K562 (cell line): ENCODE measurements at regions not wholly inside any gene's neighbourhood (a gene's known extent, or its start where the extent isn't known, plus 50 kb on each side); places are given as distances from the start of the nearest gene placed in this dataset.

Experiments
- CBX2 ChIP-seq: fragments of 200-600 bp; sonication (generic); IDR thresholded peaks from one replicate; pipeline ENCODE4 v1.6.1; 2012; ENCODE audit warnings: mild to moderate bottlenecking, low read length, inconsistent platforms; ENCODE audit not compliant: insufficient read depth, poor library complexity, severe bottlenecking
- CHD4 ChIP-seq: fragments of 200-600 bp; sonication (generic); IDR thresholded peaks from 3 replicates; pipeline ENCODE4 v1.6.1; 2012; ENCODE audit warnings: low read depth, mild to moderate bottlenecking, mixed read lengths, low read length, inconsistent platforms; ENCODE audit not compliant: insufficient read depth, insufficient replicate concordance, poor library complexity, severe bottlenecking
- EP300 ChIP-seq: IDR thresholded peaks from 2 replicates; pipeline ENCODE4 v1.6.1; 2012; ENCODE audit warnings: low read length, improper control_type of control experiment
- SMARCC2 ChIP-seq: fragments of 450-650 bp; IDR thresholded peaks from 2 replicates; pipeline ENCODE4 v1.6.1; 2017; ENCODE audit warnings: antibody characterized with exemption, moderate library complexity, mild to moderate bottlenecking, low read depth
- TF ChIP-seq, protein P1 (sequence below), 2 experiments: fragments of 450-650 bp in 1 of 2; sonication (generic) in 1 of 2; formaldehyde crosslinking in 1 of 2; IDR thresholded peaks in 1 of 2; conservative IDR thresholded peaks in 1 of 2; 2 replicates each; pipeline versions ENCODE4 v1.6.1 to v1.8.1; 2016 to 2023; ENCODE audit warnings: mild to moderate bottlenecking in 2 of 2, moderate library complexity in 2 of 2, inconsistent platforms in 1 of 2, missing genetic modification reagents in 1 of 2
- TF ChIP-seq, protein P2 (sequence below), 3 experiments: IDR thresholded peaks in 2 of 3; conservative IDR thresholded peaks in 1 of 3; 2 replicates each; pipeline ENCODE4 v1.5.1; 2011 to 2012; ENCODE audit warnings: low read length in 3 of 3, mild to moderate bottlenecking in 3 of 3, control low read depth in 2 of 3, improper control_type of control experiment in 1 of 3, inconsistent platforms in 1 of 3, low read depth in 1 of 3, mixed read lengths in 1 of 3, moderate library complexity in 1 of 3; ENCODE audit not compliant: insufficient read depth in 2 of 3

DNA sequence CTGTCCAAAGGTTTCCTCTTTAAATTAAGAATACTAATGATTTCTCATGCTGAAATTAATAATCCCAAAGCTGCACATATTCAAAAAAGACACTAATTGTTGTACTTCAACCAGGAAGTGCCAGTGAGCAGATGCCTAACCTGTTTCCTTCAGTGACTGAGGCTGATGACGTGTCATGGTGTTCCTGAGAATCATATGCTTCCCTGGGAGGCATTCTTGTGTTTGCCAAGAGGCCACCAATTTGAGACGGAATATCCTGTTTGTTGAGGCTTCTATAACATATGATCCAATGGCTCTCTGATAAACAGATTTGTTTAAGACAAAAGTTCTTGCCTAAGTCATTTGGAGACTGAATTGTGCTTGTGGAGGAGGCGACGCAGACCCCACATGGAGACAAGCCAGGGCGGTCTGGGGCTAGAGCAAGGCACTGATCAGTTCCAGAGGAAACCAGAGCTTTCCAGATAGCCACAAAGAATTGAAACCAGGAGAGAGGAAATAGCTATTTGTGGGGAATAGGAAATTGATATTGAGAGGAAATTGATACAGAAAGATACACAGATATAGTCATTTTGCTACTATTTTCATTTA lies 66.4 kb upstream of the ZNF608 start:
- TF ChIP-seq, protein P1, sequence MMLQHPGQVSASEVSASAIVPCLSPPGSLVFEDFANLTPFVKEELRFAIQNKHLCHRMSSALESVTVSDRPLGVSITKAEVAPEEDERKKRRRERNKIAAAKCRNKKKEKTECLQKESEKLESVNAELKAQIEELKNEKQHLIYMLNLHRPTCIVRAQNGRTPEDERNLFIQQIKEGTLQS (IDR thresholded peaks at IDR 0.05) = no peak
- TF ChIP-seq, protein P1 (CRISPR knock-in tag; conservative IDR thresholded peaks at IDR 0.05) = no peak
- no peak for TF ChIP-seq EP300
- no peak for TF ChIP-seq CBX2
- no peak for TF ChIP-seq CHD4
- TF ChIP-seq, protein P2, sequence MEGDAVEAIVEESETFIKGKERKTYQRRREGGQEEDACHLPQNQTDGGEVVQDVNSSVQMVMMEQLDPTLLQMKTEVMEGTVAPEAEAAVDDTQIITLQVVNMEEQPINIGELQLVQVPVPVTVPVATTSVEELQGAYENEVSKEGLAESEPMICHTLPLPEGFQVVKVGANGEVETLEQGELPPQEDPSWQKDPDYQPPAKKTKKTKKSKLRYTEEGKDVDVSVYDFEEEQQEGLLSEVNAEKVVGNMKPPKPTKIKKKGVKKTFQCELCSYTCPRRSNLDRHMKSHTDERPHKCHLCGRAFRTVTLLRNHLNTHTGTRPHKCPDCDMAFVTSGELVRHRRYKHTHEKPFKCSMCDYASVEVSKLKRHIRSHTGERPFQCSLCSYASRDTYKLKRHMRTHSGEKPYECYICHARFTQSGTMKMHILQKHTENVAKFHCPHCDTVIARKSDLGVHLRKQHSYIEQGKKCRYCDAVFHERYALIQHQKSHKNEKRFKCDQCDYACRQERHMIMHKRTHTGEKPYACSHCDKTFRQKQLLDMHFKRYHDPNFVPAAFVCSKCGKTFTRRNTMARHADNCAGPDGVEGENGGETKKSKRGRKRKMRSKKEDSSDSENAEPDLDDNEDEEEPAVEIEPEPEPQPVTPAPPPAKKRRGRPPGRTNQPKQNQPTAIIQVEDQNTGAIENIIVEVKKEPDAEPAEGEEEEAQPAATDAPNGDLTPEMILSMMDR (IDR thresholded peaks at IDR 0.05 in 2 of 3, conservative IDR thresholded peaks at IDR 0.05 in 1 of 3; ENCODE audit: insufficient read depth in 2 of 3, low read depth in 1 of 3, low read length in 3 of 3) = no peak
- TF ChIP-seq SMARCC2 = no peak
